Transverse colon (tissue), 4 donors: ENCODE measurements at regions not wholly inside any gene's neighbourhood (a gene's known extent, or its start where the extent isn't known, plus 50 kb on each side); places are given as distances from the start of the nearest gene placed in this dataset.

Source experiments
- DNase-seq: peaks from one replicate; pipeline ENCODE4 v3.0.0-alpha.2; 2019
- H3K27ac ChIP-seq, 4 donors: fragments of 200-600 bp; sonication (generic); 2 replicates each; pipeline ENCODE4 v1.5.1; 2016 to 2018; ENCODE audit warnings: inconsistent platforms in 4 of 4
- H3K27me3 ChIP-seq: fragments of 200-600 bp; sonication (generic); 2 replicates; pipeline ENCODE4 v1.5.1; 2017; ENCODE audit warnings: inconsistent platforms
- H3K36me3 ChIP-seq, 4 donors: fragments of 200-600 bp; sonication (generic); 2 replicates each; pipeline ENCODE4 v1.5.1; 2017 to 2019; ENCODE audit warnings: inconsistent platforms in 4 of 4
- H3K4me1 ChIP-seq, 4 donors: fragments of 200-600 bp; sonication (generic); 2 replicates each; pipeline ENCODE4 v1.5.1; 2017 to 2020; ENCODE audit warnings: inconsistent platforms in 4 of 4
- H3K4me3 ChIP-seq, 4 donors: fragments of 200-600 bp; sonication (generic); 1 replicate in 1 of 4; 2 replicates in 3 of 4; pipeline versions ENCODE4 v1.5.1 to v1.6.1; 2017 to 2019; ENCODE audit warnings: inconsistent platforms in 4 of 4
- H3K9me3 ChIP-seq, 2 donors: fragments of 200-600 bp; sonication (generic); 2 replicates each; pipeline ENCODE4 v1.5.1; 2017 to 2019; ENCODE audit warnings: inconsistent platforms in 2 of 2
- CTCF ChIP-seq, 5 experiments: fragments of 200-600 bp in 3 of 5; fragments of 450-650 bp in 2 of 5; sonication (generic) in 3 of 5; IDR thresholded peaks; 1 replicate in 2 of 5; 2 replicates in 3 of 5; pipeline ENCODE4 v1.5.1; 2016 to 2017; ENCODE audit warnings: antibody characterized with exemption in 5 of 5, inconsistent platforms in 3 of 5, mild to moderate bottlenecking in 2 of 5, moderate library complexity in 1 of 5
- EP300 ChIP-seq: sonication (generic); formaldehyde crosslinking; IDR thresholded peaks from one replicate; pipeline ENCODE4 v1.6.1; 2017; ENCODE audit warnings: antibody characterized with exemption, low read depth
- POLR2A ChIP-seq: fragments of 450-650 bp; IDR thresholded peaks from one replicate; pipeline ENCODE4 v1.6.1; 2016; ENCODE audit warnings: antibody characterized with exemption, mild to moderate bottlenecking, moderate library complexity
- POLR2AphosphoS5 ChIP-seq, 3 donors: sonication (generic); formaldehyde crosslinking; IDR thresholded peaks; one replicate each; pipeline ENCODE4 v1.6.1; 2016; ENCODE audit warnings: antibody characterized with exemption in 3 of 3
- WGBS, 2 donors: methylation state at CpG; one replicate each; pipeline ENCODE4 v1.1.5; 2018; ENCODE audit warnings: low coverage in 1 of 2; 5-methylcytosine and 5-hydroxymethylcytosine counted together
- in situ Hi-C, 4 donors: fragments of 200-750 bp; cut with MboI; loops; one replicate each; pipeline versions ENCODE4 v1.15.0 to v1.15.1; 2017; ENCODE audit warnings: low sequenced_read_pairs in 3 of 4, low pct_ligation_motif_present in 1 of 4, low pct_unique_long_range_greater_than_20kb in 1 of 4
- intact Hi-C: fragments of 100-400 bp; cut with DNase I; formaldehyde crosslinking; loops from one replicate; pipeline ENCODE4 v1.15.1; 2023; ENCODE audit warnings: low total_unique reads

GRCh38 chr12:60107992-60108391 lies 512.2 kb downstream of the SLC16A7 start:
- Histone ChIP-seq H3K4me3 (no peak overlapping the region), H3K36me3 (no peaks in the 10 kb centered on the region), H3K4me1 (no peaks in the 10 kb centered on the region), H3K9me3 (no peaks in the 10 kb centered on the region), H3K27ac (no peak overlapping the region), H3K27me3 (no peaks in the 10 kb centered on the region)
- in situ Hi-C loops (no loop called here), intact Hi-C loops (no loop called here)
- DNase-seq, result no peak
- TF ChIP-seq CTCF (IDR thresholded peaks at IDR 0.05) (no peak), POLR2A (no peak), EP300 (no peak), POLR2AphosphoS5 (IDR thresholded peaks at IDR 0.05) (no peak)

- WGBS, 2 donors, result 61 to 74% methylated on average over 2 of the region's 2 CpGs
- TF ChIP-seq POLR2AphosphoS5 (IDR thresholded peaks at IDR 0.05), result no peak
- no peak for TF ChIP-seq CTCF (IDR thresholded peaks at IDR 0.05)
- no peak for TF ChIP-seq EP300
- no peak for TF ChIP-seq POLR2A
- Histone ChIP-seq H3K36me3 (no peaks in the 10 kb centered on the region), H3K27ac (no peak overlapping the region), H3K4me1 (no peaks in the 10 kb centered on the region), H3K9me3 (no peaks in the 10 kb centered on the region), H3K27me3 (no peaks in the 10 kb centered on the region), H3K4me3 (no peak overlapping the region)
- in situ Hi-C loops (no loop called here), intact Hi-C loops (no loop called here)
- no peak for DNase-seq
These were observed 516.2 kb downstream of the SLC16A7 start for GRCh38 chr12:60112063-60112462.

GRCh38 chr12:60112763-60113162 lies 516.9 kb downstream of the SLC16A7 start:
- no peak for TF ChIP-seq CTCF (IDR thresholded peaks at IDR 0.05)
- TF ChIP-seq POLR2AphosphoS5 (IDR thresholded peaks at IDR 0.05), result no peak
- TF ChIP-seq EP300, result no peak
- TF ChIP-seq POLR2A, result no peak
- in situ Hi-C loops, result no loop called here
- DNase-seq, result no peak
- WGBS, 2 donors, result 0% methylated on average over 1 of the region's 1 CpG; no CpG with 5 or more reads in 1 of the 2 donors
- Histone ChIP-seq H3K36me3 (no peaks in the 10 kb centered on the region), H3K4me3 (no peak overlapping the region), H3K9me3 (no peaks in the 10 kb centered on the region), H3K27ac (no peak overlapping the region), H3K4me1 (no peaks in the 10 kb centered on the region), H3K27me3 (no peaks in the 10 kb centered on the region)
- intact Hi-C loops, result no loop called here

- Histone ChIP-seq H3K27me3 (no peaks in the 10 kb centered on the region), H3K9me3 (no peaks in the 10 kb centered on the region), H3K27ac (no peak overlapping the region), H3K4me1 (no peaks in the 10 kb centered on the region), H3K4me3 (no peak overlapping the region), H3K36me3 (no peaks in the 10 kb centered on the region)
- WGBS, 2 donors, result 77 to 94% methylated on average over 1 of the region's 1 CpG
- intact Hi-C loops (no loop called here), in situ Hi-C loops (no loop called here)
- TF ChIP-seq POLR2A, result no peak
- DNase-seq, result no peak
These were observed 518.3 kb downstream of the SLC16A7 start for GRCh38 chr12:60114169-60114568.

- DNase-seq, result no peak
- Histone ChIP-seq H3K27ac (no peak overlapping the region), H3K4me3 (no peak overlapping the region), H3K9me3 (no peaks in the 10 kb centered on the region), H3K36me3 (no peaks in the 10 kb centered on the region), H3K4me1 (no peaks in the 10 kb centered on the region), H3K27me3 (no peaks in the 10 kb centered on the region)
- no peak for TF ChIP-seq EP300
- TF ChIP-seq CTCF (IDR thresholded peaks at IDR 0.05), result no peak
- TF ChIP-seq POLR2AphosphoS5 (IDR thresholded peaks at IDR 0.05), result no peak
- TF ChIP-seq POLR2A, result no peak
- intact Hi-C loops (no loop called here), in situ Hi-C loops (no loop called here)
- WGBS, 2 donors, result 32 to 49% methylated on average over 2 of the region's 2 CpGs
These were observed 523.5 kb downstream of the SLC16A7 start for GRCh38 chr12:60119327-60119726.
